ENCODE measurements at regions not wholly inside any gene's neighbourhood (a gene's known extent, or its start where the extent isn't known, plus 50 kb on each side); places are given as distances from the start of the nearest gene placed in this dataset.

GRCh38 chr20:48463096-48463720, 364.6 kb downstream of the PREX1 start:
- no peak overlapping the region for H3K27ac ChIP-seq
- TF ChIP-seq, protein P1, sequence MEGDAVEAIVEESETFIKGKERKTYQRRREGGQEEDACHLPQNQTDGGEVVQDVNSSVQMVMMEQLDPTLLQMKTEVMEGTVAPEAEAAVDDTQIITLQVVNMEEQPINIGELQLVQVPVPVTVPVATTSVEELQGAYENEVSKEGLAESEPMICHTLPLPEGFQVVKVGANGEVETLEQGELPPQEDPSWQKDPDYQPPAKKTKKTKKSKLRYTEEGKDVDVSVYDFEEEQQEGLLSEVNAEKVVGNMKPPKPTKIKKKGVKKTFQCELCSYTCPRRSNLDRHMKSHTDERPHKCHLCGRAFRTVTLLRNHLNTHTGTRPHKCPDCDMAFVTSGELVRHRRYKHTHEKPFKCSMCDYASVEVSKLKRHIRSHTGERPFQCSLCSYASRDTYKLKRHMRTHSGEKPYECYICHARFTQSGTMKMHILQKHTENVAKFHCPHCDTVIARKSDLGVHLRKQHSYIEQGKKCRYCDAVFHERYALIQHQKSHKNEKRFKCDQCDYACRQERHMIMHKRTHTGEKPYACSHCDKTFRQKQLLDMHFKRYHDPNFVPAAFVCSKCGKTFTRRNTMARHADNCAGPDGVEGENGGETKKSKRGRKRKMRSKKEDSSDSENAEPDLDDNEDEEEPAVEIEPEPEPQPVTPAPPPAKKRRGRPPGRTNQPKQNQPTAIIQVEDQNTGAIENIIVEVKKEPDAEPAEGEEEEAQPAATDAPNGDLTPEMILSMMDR (conservative IDR thresholded peaks at IDR 0.05), result no peak
- TF ChIP-seq ZFX (IDR thresholded peaks at IDR 0.05), result no peak

DNA sequence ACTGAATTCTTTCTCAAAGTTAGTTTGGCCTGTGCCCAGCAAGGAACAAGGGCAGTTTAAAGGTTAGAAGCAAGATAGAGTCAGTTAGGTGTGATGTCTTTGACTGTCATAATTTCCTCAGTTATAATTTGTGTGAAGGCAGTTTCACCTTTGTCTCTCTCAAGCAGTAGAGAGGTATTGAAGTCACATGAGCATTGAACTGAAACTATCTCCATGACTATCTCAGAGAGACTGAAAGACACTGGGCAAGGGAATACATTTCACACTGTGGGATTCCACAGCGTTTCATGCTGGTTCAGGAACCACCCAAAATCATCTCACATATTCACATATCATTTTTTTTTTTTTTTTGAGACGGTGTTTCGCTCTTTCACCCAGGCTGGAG, 366.1 kb downstream of the PREX1 start:
- TF ChIP-seq, protein P1 (conservative IDR thresholded peaks at IDR 0.05), result no peak
- no peak for TF ChIP-seq ZFX (IDR thresholded peaks at IDR 0.05)
- no peak overlapping the region for H3K27ac ChIP-seq

DNA sequence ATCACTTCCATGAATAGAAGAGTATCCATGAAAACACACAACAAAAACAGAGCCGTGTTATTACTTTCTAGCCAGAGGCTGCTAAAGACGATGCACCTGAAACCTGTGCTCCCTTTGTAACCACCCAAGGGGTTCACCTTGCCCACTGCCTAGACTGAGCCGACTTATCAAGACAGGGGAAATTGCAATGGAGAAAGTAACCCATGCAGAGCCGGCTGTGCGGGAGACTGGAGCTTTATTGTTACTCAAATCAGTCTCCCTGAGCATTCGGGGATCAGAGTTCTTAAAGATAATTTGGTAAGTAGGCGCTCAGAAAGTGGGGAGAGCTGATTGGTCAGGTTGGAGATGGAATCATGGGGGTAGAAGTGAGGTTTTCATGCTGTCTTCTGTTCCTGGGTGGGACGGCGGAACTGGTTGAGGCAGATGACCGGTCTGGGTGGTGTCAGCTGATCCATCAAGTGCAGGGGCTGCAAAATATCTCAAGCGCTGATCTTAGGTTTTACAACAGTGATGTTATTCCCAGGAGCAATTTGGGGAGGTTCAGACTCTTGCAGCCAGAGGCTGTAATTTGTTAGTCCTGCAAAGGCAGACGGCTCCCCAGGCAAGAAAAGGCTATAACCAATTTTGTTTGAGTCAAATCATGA, 366.6 kb downstream of the PREX1 start:
- TF ChIP-seq, protein P1 (conservative IDR thresholded peaks at IDR 0.05), result no peak
- no peak for TF ChIP-seq ZFX (IDR thresholded peaks at IDR 0.05)
- no peak overlapping the region for H3K27ac ChIP-seq

- TF ChIP-seq, protein P1 (conservative IDR thresholded peaks at IDR 0.05), result no peak
- TF ChIP-seq ZFX (IDR thresholded peaks at IDR 0.05), result no peak
- H3K27ac ChIP-seq, result no peak overlapping the region
Measured at GRCh38 chr20:48460681-48461080, 367.1 kb downstream of the PREX1 start.

DNA sequence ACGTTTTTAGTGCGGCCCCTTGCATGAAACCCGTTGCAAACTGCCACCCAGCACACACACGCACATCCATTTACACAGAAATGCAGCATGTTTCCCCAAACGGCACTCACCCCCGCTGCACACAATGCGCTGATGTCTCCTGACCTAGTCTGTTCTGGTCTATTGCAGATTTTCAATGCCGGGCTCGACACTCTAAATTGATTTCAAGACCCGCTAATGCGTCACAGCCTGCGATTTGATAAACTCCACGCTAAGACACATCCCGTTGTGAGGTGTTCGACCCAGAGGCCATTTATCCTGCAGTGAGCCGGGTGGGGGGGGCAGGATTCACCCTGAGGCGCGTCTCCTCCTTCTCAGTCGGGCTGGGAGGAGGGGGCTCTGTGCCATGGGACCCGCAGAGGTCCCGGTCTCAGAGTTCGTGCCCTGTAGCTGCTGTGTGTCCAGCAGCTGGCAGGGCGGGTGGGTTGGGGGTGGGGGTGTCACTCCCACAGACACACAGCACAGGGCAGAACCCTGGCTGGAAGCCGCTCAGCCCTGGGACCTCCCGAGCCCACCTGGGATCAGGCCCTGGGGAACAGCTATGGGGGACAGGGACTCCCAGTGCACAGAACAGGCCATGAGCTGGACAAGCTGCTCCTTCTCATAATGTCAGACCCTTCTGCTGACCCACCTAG, 367.9 kb downstream of the PREX1 start:
- H3K27ac ChIP-seq, result no peak overlapping the region
- TF ChIP-seq, protein P1 (conservative IDR thresholded peaks at IDR 0.05), result no peak
- no peak for TF ChIP-seq ZFX (IDR thresholded peaks at IDR 0.05)

DNA sequence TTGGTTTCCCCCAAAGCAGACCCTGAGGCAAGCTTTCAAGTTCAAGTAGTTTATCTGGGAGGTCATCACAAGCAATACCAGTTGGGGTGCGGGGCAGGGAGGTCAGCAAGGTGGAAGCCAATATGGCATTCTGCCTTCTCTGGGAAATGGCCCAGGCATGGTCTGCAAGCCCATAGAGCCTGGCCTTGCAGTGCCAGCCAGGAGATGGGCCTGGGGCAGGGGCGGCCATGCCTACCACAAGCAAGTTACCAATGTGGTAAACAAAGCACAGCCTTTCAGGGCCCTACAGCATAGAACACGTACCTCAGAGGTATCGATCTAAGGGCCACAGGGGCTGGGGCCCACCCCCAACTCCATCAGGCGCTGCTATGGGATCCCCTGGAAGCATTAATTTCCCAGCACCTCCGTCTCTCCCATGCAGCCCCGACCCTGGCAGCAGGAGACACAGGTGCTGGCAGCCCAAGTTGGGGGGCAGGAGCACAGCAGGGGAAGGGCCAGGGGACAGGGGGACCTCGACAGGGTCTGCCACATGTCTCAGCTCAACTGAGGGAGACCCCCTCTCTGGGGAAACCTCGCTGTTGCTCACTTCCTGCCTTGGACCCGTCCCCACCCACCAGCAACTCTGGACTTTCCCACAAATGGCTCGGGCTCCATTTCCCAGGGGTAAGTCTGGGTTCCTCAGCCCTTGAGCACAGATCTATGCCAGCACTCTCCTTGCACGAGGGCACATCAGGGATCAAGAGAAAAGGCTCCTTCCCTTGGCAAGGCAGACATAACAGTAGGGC, 369.0 kb downstream of the PREX1 start:
- no peak overlapping the region for H3K27ac ChIP-seq
- TF ChIP-seq, protein P1 (conservative IDR thresholded peaks at IDR 0.05), result no peak
- TF ChIP-seq ZFX (IDR thresholded peaks at IDR 0.05), result no peak

Data from C4-2B (cell line).